SK-N-MC (cell line): ENCODE measurements at regions not wholly inside any gene's neighbourhood (a gene's known extent, or its start where the extent isn't known, plus 50 kb on each side); places are given as distances from the start of the nearest gene placed in this dataset.

Source experiments
- EZH2 ChIP-seq: fragments of 200-600 bp; sonication (generic); IDR thresholded peaks from one replicate; pipeline ENCODE4 v1.6.1; 2017; ENCODE audit warnings: antibody characterized with exemption
- POLR2AphosphoS5 ChIP-seq: IDR thresholded peaks from 2 replicates; pipeline ENCODE4 v1.6.1; 2012; ENCODE audit warnings: mild to moderate bottlenecking, low read depth, low read length, borderline replicate concordance

DNA sequence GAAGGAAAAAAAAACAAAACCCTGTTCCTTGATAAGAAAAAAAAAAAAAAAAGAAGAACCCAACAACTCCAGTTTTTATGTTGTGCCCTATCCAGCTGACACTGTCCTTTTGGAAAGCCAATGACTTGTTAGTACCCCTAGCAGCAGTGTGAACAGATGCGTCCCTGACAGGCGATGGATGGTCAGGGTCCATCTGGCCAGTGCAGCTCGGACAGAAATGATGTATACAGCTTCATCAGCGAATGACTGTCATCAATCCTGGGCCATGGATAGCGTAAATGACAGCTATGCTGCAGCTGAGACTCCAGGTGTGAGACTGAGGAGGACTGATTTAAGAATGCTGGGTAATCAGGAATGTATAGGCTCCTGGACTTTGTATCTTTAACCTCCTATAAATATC, 318.8 kb upstream of the FIGN start:
- TF ChIP-seq POLR2AphosphoS5 (no peak), EZH2 (no peak)
